GM20000 (cell line): ENCODE measurements at regions not wholly inside any gene's neighbourhood (a gene's known extent, or its start where the extent isn't known, plus 50 kb on each side); places are given as distances from the start of the nearest gene placed in this dataset.

ENCODE experiments used
- DNase-seq: peaks from one replicate; pipeline ENCODE4 v3.0.0; 2012; ENCODE audit warnings: low spot score
- TF ChIP-seq, protein P1 (sequence below): IDR thresholded peaks from 2 replicates; pipeline ENCODE4 v1.5.1; 2012; ENCODE audit warnings: mild to moderate bottlenecking, control low read depth; ENCODE audit errors: extremely low read depth, missing control alignments

DNA sequence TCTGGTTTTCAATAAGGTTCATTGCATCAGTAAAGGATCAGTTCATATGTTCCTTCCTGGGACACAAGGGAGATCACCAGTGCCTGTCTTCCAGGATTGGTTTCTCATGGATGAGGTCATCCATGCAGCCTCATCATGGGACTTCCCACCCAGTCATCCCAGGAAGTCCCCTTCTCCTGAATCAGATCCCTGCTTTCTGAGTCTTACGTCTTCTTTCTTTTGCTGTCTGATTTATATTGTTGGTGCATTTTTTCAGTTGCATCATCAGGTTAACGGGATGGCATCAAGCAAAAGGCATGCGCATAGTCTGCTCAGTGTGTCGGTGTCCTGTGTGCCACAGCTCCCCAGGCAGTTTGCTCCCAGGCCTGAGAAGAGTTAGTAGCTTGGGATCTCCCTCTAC, 105.9 kb downstream of the SOX11 start:
- TF ChIP-seq, protein P1, sequence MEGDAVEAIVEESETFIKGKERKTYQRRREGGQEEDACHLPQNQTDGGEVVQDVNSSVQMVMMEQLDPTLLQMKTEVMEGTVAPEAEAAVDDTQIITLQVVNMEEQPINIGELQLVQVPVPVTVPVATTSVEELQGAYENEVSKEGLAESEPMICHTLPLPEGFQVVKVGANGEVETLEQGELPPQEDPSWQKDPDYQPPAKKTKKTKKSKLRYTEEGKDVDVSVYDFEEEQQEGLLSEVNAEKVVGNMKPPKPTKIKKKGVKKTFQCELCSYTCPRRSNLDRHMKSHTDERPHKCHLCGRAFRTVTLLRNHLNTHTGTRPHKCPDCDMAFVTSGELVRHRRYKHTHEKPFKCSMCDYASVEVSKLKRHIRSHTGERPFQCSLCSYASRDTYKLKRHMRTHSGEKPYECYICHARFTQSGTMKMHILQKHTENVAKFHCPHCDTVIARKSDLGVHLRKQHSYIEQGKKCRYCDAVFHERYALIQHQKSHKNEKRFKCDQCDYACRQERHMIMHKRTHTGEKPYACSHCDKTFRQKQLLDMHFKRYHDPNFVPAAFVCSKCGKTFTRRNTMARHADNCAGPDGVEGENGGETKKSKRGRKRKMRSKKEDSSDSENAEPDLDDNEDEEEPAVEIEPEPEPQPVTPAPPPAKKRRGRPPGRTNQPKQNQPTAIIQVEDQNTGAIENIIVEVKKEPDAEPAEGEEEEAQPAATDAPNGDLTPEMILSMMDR = no peak
- DNase-seq = no peak

- TF ChIP-seq, protein P1 = no peak
- DNase-seq = no peak
These were observed 107.2 kb downstream of the SOX11 start for GRCh38 chr2:5799348-5799747.

GRCh38 chr2:5803547-5803946, 111.4 kb downstream of the SOX11 start:
- DNase-seq = no peak
- TF ChIP-seq, protein P1 = no peak

DNA sequence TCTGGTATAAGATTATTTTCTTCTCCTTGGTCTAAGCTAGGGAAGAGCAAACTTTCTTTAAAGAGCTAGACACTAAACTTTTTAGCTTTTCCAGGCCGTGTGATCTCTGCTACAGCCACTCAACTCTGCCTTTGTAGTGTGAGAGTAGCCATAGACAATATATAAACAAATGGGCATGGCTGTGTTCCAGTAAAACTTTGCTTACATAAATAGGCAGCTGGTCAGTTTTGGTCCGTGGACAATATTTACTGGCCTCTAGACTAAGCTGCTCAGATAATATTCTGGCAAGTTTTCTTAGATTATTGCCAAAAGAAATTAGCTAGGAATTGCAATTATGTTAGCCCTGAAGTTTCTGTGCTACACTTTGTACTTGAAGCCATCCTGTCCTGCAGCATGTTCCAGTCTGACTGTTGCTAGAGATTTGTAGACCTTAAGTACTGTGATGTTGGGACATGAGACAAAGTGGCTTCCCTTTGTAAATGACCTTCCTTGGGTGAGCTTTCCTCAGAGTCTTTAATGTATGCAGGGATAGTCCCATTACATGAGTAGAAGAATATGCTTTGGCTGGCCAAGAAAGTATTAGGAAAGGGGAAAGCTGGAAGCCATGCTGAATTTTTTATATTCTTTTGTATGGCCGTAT, 126.9 kb downstream of the SOX11 start:
- TF ChIP-seq, protein P1 = no peak
- DNase-seq = no peak

DNA sequence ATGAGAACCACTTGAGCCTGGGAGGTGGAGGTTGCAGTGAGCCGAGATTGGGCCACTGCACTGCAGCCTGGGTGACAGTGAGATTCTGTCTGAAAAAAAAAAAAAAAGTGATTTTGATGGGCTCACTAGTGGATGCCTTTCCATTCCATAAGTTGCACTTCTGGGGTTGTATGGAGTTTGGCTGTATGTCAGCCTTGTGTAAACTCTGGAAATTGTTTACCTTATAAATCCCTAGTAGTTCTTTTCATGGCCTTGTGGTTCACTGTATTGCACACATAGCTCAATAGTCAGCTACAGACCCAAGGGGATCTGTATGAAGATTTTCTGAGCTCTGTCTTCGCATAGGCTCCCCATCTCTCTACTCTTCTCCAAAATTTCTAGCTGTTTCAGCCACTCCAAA, 131.9 kb downstream of the SOX11 start:
- DNase-seq = no peak
- TF ChIP-seq, protein P1 = no peak

DNA sequence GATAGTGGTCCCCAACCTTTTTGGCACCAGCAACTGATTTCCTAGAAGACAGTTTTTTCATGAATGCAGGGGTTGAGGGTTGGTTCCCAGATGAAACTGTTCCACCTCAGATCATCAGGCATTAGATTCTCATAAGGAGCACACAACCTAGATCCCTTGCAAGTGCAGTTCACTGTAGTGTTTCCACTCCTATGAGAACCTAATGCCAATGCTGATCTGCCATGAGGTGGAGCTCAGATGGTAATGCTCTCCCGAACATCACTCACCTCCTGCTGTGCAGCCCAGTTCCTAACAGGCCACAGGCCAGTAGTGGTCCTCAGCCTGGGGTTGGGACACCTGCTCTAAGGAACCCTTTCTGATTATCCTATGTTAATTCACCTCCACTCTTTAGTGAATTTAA, 133.5 kb downstream of the SOX11 start:
- TF ChIP-seq, protein P1 = no peak

DNA sequence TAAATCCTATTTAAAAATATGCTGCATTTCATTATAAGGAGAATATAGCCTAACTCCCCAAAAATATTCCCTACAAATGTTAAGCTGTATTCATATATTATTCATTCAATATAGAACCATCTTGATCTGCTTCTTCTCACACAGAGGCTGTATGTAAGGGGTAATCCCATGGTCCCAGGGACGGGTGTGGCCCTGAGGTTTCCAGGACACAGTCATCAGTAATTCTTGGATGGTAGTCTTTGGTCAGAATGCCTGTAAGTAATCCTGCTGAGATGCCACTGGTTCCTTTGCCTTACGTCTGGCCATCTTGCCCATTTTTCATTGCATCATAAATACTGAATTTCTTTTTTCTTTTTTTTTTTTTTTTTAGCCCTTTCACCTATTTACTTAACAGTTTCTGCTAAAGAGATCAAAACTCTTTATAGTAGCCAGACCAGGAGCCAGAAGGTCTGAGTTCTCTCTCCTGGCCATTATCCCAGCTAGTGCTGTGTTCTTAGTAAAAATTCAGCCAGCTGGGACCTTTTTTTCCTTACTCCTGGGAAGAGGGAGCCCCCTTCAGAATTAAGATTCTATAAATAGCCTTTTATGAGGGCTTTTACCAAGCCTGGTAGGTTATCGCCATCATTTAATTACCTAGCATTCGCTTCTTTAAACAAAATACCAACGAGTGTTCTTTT, 134.9 kb downstream of the SOX11 start:
- TF ChIP-seq, protein P1 = no peak
- DNase-seq = no peak

More for the DNA sequence above, 133.5 kb downstream of the SOX11 start:
- DNase-seq = no peak
